CD1c-positive myeloid dendritic cell (primary cell): ENCODE measurements at regions not wholly inside any gene's neighbourhood (a gene's known extent, or its start where the extent isn't known, plus 50 kb on each side); places are given as distances from the start of the nearest gene placed in this dataset.

ENCODE experiments used
- DNase-seq: peaks from one replicate; pipeline ENCODE4 v3.0.0-alpha.2; 2016; ENCODE audit errors: extremely low spot score

DNA sequence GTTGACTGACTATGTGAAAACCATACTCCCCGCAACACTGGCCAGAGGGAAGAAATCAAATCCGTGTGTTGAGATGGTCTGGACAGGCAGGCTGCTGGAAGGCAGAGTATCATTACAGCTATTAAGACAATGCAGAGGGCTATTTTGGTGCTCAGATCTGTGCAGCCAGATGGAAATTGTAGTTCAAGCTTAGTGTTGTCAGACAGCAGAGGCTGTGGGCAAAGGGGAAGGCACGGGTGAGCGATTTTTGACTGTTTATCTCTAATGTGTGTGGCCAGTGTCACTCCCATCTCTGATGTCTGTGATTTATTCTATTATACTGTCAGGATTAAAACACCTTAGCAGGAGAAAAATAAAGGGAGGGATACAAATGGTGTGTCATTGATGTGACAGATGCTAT, 984.4 kb upstream of the WWC1 start:
- DNase-seq = no peak

DNA sequence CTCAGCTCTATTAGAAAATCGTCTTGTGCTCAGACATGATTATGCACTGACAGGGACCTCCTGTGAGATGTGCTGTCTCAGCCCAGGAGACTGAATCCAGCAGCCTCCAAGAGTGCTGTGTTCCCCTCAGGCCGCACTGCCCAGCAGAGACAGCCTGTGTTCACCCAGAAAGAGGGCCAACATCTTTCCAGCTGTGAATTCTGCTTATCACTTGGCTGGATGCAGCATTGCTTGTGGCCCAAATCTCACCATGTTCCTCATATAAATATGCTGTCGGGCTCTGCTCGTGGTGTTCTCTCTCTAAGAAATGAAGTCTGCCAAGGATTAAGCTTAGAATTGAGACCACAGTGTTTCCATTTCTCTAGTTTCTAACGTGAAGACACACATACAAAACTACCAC, 983.0 kb upstream of the WWC1 start:
- no peak for DNase-seq

DNA sequence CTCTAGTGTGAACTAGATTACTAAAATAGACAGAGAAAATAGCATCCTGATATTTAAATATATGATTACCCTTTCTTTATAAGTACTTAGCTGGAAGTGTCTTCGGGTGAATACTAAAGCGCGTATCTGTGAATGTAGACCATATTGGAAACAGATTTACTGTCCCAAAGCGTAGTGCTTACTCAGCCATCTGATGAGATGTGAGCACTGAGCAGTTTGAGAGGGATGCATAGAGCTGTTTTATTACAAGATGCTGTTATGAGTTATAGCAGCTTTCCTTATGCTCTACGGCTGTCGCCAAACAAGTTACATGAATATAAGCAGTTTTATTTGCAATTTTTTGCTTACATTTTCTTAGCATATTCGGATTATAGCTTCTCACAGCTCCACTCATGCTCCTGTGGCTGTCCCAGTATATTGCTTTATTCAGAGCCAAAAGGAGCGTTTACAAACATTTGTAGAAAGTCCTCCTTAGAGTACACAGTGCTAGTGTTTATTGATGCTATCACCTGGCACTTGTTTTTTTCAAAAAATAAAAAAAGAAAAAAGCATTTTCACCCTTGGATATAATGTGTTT, 981.4 kb upstream of the WWC1 start:
- no peak for DNase-seq

DNA sequence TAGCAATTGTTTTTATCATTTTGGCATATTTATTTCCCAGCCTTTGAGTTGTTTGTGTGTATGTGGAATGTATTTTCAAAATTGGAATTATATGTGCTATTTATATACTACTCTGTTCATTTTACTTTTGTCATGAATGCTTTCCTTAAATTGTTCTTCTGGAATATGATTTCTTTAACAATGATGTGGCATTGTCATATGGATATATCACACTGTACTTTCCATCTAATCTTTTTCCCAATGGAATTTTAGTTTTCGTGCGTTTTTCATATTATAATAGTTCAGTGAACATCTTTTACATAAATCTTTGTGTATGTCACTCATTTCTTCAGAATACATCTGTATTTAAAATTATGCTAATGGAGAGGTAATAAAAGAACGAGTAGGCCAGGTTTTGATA, 980.1 kb upstream of the WWC1 start:
- no peak for DNase-seq

DNA sequence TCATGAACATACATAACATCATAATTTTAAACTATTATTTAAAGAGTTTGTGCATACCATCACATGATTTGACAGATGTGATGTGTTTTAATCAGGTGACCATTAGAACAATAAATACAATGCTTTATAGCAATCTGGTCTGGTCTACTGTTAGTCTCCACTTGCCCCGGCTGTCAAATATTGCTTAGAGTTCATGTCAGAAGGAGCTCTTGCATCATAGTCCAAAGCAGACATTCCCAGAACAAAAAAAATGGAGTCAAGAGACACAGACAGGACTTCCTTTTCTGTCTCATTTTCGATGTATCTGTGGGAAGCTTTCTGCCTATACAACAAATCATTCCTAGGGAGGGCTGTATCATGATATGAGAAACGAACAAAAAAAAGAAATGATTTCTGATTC, 979.2 kb upstream of the WWC1 start:
- no peak for DNase-seq

DNA sequence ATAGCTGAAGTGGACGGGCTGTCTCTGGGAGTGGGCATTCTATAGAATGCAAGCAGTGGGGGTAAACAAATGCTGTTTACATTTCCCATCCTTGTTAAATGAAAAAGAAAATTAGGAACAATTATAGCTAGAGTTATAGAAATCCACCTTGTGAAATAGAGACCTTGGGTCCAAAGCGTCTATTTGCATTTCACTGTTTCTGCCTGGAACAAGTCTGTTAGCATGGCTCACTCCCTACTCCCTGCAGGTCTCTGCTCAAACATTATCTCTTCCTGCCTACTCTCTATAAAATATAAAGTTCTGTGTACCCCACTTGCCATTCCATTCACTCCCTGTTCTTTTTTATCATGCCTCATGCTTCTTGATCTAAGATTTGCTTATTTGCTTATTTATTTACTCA, 975.7 kb upstream of the WWC1 start:
- no peak for DNase-seq

DNA sequence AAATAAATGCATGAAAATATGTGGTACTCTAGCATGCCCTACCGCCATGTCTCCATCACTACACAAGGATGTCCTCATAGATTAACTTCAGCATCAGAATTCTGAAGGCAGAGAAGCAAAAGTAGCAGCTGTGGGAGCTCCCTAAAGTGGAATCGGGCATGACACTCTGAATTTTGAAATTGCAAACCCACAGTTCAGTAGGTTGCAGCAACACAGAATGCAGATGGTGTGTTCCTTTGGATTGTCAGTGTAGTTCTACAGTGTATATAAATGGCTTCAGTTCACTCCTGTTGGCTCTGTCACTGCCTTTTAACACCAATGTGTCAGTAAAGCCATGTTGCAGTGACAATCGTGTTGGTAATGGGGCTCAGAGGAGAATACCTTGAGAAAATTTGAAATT, 973.6 kb upstream of the WWC1 start:
- DNase-seq = no peak

DNA sequence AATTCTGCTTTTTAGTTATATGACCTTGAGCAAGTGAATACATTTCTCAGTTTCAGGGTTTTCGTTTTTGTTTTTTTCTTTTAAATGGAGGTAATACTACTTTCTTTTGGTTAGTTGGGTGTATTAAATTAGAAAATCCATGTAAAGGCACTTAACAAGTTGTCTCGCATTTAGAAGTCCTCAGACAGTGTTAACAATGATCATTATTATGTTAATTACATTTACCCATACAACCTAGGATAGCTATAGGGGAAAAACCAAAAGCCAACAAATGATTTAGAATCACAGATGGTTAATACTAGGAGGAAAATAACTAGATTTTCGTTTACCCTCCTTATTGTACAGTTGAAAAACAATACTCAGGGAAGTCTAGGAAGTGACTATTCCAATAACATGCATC, 972.2 kb upstream of the WWC1 start:
- DNase-seq = no peak

DNA sequence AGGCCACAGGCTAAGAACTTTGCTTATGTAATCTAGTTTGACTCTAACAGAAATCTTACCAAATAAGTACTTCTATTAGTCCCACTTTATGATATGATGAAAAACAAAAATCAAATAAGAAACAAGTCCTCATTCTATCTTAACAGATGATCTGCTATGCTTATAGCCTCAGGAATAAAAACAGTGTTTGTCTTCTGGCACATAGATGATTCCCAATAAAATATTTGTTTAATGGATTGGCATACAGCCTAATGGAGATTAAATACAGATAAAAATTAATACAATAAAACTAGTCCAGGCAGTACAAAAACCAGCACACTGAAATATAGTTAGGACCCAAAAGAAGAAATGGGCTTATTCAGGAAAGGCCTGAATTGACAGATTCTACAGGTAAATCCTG, 971.4 kb upstream of the WWC1 start:
- no peak for DNase-seq

DNA sequence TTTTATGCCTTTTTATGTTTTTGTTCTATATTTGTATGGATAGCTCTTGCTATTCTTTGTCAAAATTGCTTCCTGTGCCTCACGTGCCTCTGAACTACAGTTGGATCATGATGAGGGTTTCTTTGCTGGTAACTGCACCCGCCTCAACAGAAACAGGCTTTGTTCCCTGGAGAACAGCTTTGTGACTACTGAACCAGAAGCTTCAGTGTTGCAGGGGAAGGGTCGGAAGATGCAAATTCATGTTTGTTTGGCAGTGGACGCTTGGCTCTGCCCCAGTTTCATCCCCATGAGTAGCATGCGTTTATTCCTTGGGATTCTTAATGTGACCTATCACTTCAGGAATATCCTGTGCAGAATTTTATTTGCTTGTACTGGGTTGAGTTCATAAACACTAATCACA, 959.1 kb upstream of the WWC1 start:
- no peak for DNase-seq

DNA sequence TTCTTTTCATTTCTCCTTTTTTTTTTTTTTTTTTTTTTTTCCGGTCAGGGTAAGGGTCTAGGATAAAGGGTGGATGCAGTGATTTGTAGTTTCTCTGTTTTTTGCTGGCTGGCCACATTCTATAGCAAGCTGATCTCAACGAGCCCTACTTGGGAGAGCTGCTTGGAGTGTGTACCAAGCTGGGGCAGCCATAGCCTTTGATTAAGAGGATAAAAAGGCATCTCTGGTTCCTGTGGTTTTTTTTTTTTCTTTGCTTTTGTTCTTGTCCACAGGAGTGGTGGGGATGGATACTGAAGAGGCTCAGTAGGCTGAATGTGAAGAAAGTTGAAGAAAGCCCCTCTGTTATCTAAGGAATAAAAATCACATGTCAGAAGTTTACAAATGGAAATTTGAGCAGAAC, 955.3 kb upstream of the WWC1 start:
- DNase-seq = no peak

DNA sequence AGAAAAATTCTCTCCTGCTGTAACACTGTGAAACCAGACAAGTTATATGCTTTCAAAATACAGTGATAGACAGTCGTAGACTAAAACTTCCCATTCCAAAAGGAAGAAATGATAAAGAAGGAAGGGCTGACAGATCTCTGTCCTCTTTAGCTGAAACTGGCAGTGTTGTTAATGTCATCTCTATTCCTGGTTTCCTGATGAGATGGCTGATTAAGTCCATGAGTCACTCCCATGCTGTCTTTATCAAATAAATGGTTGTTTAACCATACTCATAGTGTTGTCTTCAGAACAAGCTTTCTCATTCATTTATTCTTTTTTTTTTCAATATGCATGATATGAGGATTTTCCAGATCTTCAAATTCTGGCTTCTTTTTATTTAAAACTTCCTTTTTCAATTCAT, 952.2 kb upstream of the WWC1 start:
- DNase-seq = no peak

DNA sequence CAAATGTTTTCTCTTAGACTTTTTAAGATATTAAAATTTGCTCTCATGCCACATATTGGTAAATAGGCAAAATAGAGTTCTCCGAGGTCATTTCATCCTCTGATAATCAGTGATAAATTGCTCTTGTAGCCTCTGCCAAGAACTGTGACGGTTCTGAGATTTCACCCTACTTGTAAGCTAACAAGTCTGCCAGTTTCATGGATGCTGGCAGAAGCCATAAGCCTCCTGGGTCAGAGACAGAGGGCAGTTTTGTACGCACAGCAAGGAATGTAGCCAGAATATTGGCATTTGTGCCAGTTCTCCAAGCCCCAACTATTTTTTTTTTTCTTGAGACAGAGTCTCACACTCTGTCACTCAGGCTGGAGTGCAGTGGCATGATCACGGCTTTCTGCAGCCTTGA, 945.0 kb upstream of the WWC1 start:
- DNase-seq = no peak

DNA sequence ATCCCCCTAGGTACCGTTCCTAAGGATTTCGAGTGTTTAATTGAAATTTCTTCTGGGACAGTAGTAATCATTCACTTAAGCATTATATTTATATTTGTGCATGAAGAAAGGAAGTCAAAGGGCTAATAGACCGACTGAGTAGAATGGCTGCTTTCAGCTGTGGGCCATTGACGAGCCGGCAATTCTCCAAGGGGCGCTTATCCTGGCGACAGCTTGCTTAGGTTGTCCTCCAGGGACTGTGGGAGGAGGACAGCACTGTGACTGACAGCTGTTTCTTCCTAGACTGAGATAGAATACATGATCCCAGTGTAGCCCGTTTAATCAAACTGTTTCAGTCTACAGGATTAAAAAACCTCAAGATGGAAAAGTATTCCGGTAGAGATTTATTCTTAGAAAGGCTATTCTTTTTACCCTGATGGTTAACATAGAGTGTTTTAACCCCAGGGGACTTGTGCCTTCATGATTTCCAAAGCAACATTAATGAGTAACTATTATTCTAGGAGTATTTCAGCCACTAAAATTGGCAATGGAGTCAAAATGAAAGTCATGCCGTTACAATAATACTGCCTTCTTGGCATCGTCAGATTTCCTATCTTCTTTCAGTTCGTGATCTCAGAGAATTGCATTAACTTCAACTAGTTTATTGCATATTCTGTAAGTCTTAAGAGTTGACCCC, 943.1 kb upstream of the WWC1 start:
- no peak for DNase-seq

DNA sequence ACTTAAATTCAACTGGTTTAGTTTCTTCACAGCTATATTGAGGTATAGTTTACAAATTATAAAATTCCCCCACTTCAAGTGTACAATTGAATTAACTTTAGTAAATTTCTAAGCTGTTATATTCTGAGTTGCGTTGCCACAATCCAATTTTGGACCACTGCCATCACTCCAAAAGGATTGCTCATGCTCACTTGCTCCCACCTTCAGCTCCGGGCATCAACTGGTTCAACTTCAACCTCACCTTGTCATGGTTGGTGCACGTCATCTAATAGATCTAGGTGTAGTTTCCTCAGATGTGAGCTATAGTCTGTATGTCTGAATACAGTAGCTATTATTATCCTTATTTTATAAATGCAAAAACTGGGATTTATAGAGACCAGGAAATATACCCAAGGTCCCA, 942.5 kb upstream of the WWC1 start:
- no peak for DNase-seq

DNA sequence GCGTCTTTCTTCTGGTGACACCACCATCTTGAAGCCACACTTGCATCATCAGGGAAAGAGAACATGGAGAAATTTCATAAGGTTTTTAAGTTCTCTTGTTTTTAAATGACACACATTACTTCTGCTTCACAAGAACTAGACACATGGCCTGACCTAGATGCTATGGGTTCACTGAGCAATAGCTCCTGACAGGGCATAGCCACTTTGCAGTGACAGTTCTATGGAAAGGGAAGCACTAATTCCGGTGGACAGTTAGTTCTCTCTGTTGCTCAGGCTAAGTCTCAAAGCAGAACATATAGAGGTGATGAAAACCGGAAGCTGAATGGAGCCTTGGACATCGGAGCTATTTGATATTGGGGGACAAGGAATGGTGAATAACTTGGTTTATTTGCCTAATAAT, 940.1 kb upstream of the WWC1 start:
- no peak for DNase-seq

DNA sequence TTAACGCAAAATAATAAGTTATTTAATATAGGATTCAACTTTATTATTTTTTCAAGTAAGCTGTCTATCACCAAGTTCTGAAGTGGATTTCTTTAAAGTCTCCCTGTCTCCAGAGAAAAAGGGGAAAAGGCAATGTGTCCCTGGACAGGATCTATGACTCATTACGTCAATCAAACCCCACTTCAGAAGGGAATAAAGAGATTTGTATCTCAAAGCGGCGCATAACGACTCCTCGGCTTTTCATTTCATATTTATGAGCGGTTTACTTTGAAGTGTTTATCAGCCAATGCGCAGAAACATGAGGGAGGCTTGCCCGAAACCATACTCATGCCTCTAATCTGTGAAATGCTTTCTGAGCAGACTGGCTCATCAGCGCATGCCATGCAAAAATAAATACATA, 938.6 kb upstream of the WWC1 start:
- no peak for DNase-seq

DNA sequence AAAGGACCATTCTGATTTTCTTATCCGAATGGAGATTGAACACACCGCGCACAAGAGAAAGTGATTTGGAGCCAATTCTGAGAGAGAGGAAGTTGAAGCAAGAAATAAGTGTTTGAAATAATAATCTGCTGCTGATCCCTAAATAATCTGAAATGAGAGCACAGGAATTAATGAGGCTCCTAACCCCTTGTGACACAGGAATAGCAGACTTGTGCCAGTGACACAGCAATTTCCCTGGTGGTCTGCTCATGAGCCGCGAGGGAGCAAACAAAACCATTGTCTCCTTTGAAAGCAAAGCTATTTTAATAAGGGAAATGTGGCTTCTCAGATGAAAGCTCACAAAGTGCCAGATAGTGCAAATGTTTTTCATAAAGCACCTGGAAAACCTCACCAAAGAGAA, 936.1 kb upstream of the WWC1 start:
- DNase-seq = no peak

DNA sequence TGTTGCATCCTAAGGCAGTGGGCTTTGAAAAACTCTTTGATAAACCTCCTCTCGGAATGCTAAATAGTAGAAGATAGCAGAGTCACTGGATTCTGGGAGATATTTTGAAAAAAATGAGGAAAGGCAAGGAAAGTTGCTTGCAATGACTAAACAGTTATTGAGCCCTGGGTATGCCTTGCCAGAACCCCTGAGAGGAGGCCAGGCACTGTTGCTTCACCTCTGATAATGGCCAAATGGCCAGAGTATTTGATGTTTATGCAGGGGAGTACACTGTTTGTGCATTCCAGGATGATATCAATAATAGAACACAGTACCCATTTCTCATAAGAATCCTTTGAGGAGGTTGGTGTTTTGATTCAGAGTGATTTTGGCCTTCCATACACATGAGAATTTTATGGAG, 935.1 kb upstream of the WWC1 start:
- DNase-seq = no peak

DNA sequence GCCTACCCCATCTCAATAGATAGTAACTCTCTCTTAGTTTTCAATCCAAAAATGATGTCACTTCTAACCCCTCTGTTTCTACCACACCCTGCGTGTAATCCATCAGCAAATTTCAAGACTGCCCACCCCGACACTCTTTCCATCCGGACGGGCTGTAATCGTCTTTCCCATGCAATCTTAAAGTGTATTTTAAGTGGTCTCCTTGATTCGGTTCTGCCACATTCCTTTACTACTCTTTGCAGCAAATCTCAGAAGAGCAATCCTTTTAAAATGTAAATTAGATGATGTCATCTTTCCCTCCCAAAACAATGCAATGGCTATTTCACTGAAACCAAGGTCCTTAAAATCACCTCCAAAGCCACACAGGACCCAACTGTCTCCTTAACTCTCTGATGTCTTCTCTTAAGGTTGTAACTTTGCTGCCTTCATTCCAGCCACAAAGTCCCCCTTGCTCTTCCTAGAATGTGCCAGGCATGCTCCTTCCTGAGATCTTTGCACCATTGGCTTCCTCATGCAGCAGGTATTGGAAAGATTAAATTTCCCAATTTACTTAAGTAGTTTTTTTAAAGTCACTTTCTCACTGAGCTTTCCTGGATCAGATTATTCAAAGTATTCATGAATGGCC, 932.5 kb upstream of the WWC1 start:
- DNase-seq = no peak

DNA sequence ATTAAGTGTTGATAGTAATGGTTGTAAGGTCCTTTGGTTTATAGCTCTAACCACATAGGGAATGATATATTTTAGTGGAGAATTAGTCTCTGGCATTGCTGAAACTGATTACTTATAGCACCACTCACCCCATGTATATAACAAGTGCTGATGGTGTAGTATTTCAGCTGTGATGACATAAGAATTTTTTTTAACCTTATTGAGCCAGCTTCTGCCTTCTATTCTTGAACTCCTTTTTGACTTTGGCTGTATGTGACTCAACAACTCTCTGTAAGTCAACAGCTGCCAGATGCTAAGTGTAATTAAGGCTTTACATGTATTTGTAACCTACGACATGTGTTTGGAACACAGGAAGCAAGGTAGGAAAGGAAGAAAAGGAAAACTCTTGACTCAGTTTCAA, 929.6 kb upstream of the WWC1 start:
- DNase-seq = no peak

DNA sequence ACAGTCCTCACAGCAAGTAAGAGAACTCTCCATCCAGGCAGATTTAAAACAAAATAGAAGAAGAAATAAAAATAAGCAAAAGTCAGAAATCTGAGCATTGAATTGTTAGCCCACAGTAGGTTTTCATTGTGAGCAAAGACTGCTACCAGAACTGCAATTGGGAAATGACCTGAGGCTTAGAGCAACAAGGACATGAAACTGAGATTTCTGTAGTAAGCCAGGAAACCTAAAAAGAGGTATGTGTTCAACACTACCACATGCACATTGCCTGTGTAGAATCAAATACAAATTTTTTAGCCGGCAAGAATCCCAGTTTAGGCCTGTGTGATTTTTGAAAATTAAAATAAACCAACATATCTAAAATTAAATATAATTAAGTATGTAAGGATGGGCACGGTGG, 928.4 kb upstream of the WWC1 start:
- DNase-seq = no peak

DNA sequence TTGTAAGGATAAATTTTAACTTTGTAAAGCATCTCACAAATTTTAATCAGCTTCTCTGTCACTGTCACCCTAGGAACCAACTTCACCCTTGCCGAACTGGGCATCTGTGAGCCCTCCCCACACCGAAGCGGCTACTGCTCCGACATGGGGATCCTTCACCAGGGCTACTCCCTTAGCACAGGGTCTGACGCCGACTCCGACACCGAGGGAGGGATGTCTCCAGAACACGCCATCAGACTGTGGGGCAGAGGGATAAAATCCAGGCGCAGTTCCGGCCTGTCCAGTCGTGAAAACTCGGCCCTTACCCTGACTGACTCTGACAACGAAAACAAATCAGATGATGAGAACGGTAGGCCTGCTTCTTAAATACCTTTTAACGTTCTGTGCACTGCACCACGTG, 916.3 kb upstream of the WWC1 start:
- no peak for DNase-seq
